Activated naive CD4-positive, alpha-beta T cell treated with anti-CD3 and anti-CD28 coated beads, Interleukin-2, amount 50 U/mL, for 72 hours (primary cell): ENCODE measurements at regions not wholly inside any gene's neighbourhood (a gene's known extent, or its start where the extent isn't known, plus 50 kb on each side); places are given as distances from the start of the nearest gene placed in this dataset.

Experiments used
- ATAC-seq, 2 donors: fragments of 150-1000 bp; cut with Tn5 transposase; 2 replicates each; pipeline ENCODE4 v1.10.0; 2021; ENCODE audit warnings: mild to moderate bottlenecking in 2 of 2, moderate library complexity in 2 of 2
- DNase-seq, 2 donors: peaks; one replicate each; pipeline ENCODE4 v3.0.0; 2021 to 2022; ENCODE audit warnings: low spot score in 2 of 2
- H3K27ac Mint-ChIP-seq, 2 donors: one replicate each; pipeline ENCODE4 v1.8.0; 2022; ENCODE audit warnings: mild to moderate bottlenecking in 2 of 2, mixed read lengths in 2 of 2
- H3K36me3 Mint-ChIP-seq, 2 donors: one replicate each; pipeline ENCODE4 v1.8.0; 2022; ENCODE audit warnings: mixed read lengths in 2 of 2
- H3K9me3 Mint-ChIP-seq, 2 donors: one replicate each; pipeline ENCODE4 v1.8.0; 2022; ENCODE audit warnings: mixed read lengths in 2 of 2

DNA sequence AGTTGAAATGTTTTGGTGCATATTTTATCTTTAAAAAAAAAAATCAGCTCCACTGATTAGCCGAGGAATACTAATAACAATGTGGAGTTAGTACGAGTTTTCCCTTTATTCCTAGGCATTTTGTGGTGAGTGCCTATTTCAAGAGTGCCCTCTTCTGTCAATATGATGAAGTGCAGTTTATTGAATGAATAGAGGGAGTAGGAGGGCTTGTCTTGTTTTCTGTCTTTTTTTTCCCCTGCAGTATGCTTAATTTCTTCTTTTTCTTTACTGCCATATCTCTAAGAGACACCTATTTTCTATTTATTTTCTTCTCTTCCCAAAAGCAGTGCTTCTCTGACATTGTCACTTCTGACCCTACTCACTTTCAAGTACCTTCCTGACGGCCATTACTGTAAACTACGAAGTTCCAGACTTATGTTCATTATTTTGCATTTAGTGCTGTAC lies 169.6 kb upstream of the PITX1 start:
- H3K27ac Mint-ChIP-seq, result no peak overlapping the region
- ATAC-seq (no peak), DNase-seq (no peak)
- H3K9me3 Mint-ChIP-seq, result peaks cover 11 to 13% of the 10 kb centered on the region in 2 donors
- H3K36me3 Mint-ChIP-seq, result peaks cover 15 to 20% of the 10 kb centered on the region in 2 donors

DNA sequence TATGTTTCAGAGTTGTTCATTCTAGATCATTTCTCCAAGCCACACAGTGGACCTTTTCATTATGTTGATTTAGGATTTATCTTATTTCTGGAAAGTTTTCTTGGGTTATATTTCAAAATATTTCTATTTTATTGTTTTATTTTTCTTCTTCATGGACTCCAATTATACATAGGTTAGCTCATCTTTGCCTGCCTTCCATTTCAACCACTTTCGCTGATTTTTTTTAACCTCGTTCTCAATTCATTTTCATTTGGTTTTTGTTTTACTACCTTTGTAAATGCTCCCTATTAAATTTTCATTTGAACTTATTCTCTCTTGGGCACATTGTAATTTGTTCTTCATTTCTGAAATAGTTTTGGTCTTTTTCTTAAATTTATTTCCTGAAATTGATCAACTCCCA lies 169.0 kb upstream of the PITX1 start:
- peaks cover 11 to 13% of the 10 kb centered on the region in 2 donors for H3K9me3 Mint-ChIP-seq
- no peak for DNase-seq
- peaks cover 15 to 20% of the 10 kb centered on the region in 2 donors for H3K36me3 Mint-ChIP-seq

DNA sequence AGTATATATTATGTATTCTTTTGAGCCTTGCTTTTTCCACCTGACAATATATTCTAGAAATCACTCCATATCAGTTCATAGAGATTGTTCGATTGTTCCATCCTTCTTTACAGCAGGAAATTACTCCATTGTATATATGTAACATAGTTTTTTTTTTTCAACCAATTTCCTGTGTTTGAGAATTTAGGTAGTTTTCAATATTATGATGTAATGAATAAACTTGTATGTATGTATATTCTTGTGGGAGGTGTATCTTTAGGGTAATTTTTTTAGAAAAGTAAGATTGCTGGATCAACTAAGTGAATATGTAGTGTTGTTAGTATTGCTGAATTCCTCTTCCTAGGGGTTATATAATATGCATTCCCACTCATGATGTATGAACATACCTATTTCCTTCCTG lies 165.9 kb upstream of the PITX1 start:
- Mint-ChIP-seq H3K9me3 (peaks cover 11 to 13% of the 10 kb centered on the region in 2 donors), H3K36me3 (peaks cover 15 to 20% of the 10 kb centered on the region in 2 donors), H3K27ac (no peak overlapping the region)
- DNase-seq, result no peak
- no peak for ATAC-seq

More for the DNA sequence above, 169.0 kb upstream of the PITX1 start:
- H3K27ac Mint-ChIP-seq, result no peak overlapping the region
- no peak for ATAC-seq

DNA sequence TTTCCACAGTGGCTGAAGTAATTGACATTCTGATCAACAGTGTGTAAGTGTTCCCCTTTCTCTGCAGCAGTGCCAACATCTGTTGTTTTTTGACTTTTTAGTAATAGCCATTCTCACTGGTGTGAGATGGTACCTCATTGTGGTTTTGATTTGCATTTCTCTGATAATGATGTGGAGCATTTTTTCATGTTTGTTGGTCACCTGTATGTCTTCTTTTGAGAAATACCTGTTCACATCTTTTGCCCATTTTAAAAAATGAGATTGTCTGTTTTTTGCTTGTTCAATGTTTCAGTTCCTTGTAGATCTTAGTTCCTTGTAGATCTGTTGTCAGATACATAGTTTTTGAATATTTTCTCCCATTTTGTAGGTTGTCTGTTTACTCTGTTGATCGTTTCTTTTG lies 162.5 kb upstream of the PITX1 start:
- ATAC-seq, result no peak
- Mint-ChIP-seq H3K36me3 (no peaks in the 10 kb centered on the region), H3K9me3 (no peaks in the 10 kb centered on the region), H3K27ac (no peak overlapping the region)
- no peak for DNase-seq

DNA sequence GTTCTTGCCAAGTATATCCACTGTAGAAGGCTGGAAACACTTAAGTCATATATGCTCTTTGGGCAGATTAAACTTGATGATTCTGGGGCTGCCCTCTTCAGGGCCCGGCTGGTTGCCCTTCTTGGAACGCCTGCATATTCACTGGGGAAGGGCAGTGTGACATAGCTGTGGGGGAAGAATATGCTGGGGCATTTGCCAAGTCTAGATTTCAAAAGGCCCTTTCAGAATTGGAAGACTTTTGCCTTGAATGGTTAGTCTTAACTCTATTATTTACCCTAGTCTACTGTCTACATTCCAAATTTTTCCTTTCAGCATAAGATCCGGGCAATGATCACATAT lies 161.2 kb upstream of the PITX1 start:
- Mint-ChIP-seq H3K27ac (no peak overlapping the region), H3K9me3 (no peaks in the 10 kb centered on the region), H3K36me3 (no peaks in the 10 kb centered on the region)
- no peak for DNase-seq
- no peak for ATAC-seq

DNA sequence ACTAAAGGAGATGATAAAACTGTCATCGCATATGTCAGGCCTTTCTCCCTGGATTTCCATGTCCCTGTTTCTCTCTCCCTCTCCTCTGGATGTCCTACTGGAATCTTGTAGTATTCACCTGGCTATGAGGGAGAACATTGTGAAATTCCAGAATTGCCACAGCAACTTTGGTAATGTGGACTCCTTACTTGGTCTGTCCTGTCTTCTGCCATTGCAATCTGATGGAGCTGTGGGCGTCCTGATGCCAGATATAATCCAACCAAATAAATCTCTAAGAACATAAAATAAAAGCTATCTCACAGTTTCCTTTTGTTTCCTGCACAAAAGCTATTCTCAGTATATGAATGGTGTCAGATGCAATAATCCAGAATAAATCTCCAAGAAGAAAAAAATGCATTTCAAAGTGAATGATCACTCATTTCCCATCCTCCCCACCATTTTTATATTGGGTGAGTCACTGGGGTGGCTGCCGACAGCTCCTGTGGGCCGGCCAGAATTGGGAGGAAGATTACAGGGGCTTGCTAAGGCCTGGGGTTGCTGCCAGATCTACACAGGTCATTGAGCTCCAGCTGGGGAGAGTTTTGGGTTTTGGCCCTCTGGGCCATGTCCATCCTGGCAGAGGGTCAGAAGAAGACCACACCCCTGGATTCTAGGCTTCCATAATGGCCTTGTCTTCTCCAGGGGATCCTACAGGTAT lies 160.7 kb upstream of the PITX1 start:
- H3K27ac Mint-ChIP-seq, result no peak overlapping the region
- no peak for DNase-seq
- no peak for ATAC-seq
- H3K36me3 Mint-ChIP-seq, result no peaks in the 10 kb centered on the region
- H3K9me3 Mint-ChIP-seq, result no peaks in the 10 kb centered on the region

DNA sequence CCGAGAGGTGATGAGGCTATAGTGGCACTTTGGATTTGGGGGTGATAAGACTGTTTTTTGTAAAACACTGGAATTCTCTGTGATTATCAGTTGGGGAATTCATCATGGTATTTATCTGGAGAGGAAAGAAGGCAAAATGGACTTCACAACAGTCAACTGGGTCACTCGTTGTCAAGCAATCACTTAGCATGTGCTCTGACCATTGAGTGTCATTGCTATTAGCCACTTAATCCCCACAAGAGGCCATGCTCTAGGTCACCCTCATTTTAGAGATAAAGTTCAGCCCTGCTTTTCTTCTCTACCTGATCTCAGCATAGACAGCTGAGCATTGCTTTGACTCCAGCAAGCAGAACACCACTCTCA lies 160.1 kb upstream of the PITX1 start:
- no peaks in the 10 kb centered on the region for H3K36me3 Mint-ChIP-seq
- ATAC-seq (no peak), DNase-seq (no peak)
- no peaks in the 10 kb centered on the region for H3K9me3 Mint-ChIP-seq
- H3K27ac Mint-ChIP-seq, result no peak overlapping the region

DNA sequence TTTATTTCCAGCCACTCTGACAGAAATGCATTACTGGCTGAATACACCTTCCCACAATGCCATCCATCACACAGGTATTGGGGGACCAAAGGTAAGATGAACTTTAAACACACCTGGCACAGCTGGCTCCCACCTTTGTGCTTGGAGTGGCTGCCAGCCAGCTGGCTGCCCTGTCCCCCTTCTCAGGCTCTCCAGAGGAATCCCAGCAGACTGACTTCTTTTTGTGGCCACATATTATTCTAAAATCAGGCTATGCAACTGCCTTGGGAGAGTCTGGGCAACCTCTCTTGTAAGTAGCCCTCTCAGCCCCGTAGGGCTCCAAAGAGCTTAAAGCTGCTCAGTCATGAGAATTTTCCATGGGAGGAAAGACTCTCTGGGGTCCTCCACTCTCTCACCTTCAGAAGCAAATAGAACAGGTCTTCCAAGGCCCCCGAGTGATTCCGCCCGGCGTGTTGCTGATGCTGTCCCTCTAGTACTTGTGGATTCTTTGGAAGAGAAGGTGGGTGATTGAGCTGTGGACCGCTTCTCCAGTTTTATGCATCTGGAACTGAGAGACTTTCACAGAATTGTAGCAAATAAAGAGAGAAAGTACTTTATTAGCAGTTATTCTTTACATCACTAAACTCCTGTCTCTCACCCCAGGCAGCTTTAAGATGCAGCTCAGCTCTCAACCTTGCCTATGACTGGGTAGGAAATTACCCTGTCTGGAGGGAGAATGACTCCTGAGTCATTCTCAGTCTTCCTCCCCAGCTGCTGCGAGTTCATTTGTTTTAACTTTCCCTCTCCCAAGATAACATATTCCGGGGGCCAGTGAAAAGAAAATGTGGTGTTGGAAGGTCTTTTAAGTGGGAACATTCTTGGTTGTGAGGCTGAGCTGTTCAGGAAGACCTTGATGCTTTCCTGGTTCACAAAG lies 159.4 kb upstream of the PITX1 start:
- no peaks in the 10 kb centered on the region for H3K9me3 Mint-ChIP-seq
- DNase-seq (no peak), ATAC-seq (no peak)
- H3K27ac Mint-ChIP-seq, result no peak overlapping the region
- no peaks in the 10 kb centered on the region for H3K36me3 Mint-ChIP-seq

DNA sequence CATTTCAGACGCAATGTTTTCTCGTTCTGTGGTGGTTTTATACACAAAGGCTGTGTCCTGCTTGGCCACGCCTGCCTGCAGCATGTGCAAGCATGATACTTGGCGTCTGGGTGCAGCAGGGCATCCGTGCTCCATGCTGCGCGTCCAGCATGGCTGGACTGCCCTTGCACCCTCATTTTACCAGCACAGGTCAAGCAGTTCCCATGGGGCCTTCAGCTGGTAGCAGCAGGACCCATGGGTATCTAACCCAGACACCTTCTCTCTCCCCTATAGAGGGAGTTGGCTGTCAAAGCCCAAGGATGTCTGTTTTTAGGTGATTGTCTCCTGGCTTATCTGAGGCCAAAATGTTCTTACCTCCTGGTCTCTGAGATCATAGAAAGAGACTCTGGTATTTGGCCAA lies 158.3 kb upstream of the PITX1 start:
- H3K27ac Mint-ChIP-seq, result no peak overlapping the region
- ATAC-seq (no peak), DNase-seq (no peak)
- H3K9me3 Mint-ChIP-seq, result no peaks in the 10 kb centered on the region
- H3K36me3 Mint-ChIP-seq, result no peaks in the 10 kb centered on the region

DNA sequence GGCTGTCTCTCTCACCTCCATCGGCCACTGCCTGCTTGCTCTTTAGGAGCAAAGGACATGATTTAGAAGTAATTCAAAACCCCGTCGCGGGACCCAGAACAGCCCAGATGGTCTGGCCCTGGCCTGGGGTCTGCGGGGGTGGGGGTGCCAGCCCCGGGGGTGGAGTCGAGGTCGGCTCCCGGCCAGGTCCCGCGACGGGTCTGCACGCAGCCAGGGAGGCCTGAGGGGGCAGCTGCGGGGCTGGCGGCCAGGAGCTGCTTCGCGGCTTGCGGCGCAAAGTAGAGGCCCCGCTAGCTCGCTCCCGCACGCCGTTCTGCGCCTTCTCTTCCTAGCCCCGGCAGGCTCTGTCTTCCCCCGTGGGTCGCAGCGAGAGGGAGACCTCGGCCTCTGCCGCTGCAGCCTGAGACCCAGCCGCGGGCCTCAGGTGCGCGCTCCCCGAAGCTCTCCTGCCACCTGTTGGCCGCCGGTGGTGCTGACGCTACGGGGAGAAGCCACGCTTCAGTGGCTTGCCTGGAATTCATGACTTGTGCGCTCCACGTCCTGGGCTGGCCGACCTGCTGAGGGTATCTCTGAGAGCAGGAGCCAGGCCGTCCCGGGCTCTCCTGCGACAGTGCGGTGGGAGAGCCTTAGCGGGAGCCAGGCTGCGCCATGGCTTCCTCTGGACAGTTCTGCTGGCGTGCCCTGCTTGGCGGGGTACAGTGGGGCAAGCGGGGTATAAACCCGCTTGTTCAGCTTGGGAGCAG lies 157.2 kb upstream of the PITX1 start:
- H3K27ac Mint-ChIP-seq, result no peak overlapping the region
- H3K9me3 Mint-ChIP-seq, result no peaks in the 10 kb centered on the region
- DNase-seq, result peak; percentile 74 to 81
- ATAC-seq, result peak; percentile 98
- no peaks in the 10 kb centered on the region for H3K36me3 Mint-ChIP-seq

DNA sequence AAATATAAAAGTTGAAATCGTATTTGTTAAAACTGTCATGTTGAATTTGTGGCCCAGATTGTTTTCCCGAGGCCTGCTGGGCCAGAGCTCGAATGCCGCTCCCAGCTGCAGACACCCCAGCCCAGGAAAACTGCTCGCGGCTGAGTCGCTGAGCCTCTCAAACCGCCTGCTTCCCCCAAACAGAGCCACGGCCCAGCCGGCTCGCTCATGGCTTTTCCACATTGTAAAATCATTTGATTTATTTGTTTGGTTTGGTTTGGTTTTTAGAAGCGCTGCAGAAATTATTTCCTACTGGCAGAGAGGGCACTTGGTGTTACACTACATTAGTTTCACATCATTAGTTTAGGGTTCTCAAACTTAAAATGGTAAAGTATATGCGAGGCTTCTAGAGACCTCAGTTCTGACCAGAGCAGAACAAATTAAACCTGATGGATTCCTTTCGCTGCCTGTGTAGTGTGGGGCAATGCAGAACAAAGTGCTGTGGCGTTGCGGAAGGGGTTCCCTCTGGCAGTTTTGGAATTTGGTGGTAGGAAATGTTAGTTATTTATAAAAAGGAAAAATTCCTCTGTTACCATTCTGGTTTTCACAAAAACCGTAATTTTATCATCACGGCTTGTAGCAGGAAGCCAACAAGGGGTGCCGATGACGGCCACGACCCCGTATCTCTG lies 156.5 kb upstream of the PITX1 start:
- no peaks in the 10 kb centered on the region for H3K9me3 Mint-ChIP-seq
- DNase-seq (no peak), ATAC-seq (no peak)
- H3K27ac Mint-ChIP-seq, result no peak overlapping the region
- H3K36me3 Mint-ChIP-seq, result no peaks in the 10 kb centered on the region

DNA sequence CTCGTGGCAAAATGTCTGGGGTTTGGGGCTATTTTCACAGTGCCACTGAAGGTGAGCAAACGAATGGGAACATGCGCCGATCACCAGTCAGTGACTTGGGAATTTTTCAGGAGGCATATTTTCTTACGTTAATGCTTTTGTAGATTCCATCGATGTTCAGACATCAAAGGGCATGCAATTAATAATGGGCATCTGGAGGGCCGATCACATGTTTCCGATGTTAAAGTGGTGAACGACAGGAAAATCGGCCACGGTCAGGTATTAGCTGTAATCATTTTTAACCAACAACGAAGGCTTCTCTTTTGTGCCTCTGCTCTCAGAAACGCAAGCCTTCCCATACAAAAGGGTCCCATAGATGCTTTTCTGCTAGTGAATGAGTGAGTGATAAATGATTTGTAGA lies 155.0 kb upstream of the PITX1 start:
- H3K36me3 Mint-ChIP-seq, result no peaks in the 10 kb centered on the region
- DNase-seq, result no peak
- H3K27ac Mint-ChIP-seq, result no peak overlapping the region
- H3K9me3 Mint-ChIP-seq, result no peaks in the 10 kb centered on the region
- ATAC-seq, result no peak

DNA sequence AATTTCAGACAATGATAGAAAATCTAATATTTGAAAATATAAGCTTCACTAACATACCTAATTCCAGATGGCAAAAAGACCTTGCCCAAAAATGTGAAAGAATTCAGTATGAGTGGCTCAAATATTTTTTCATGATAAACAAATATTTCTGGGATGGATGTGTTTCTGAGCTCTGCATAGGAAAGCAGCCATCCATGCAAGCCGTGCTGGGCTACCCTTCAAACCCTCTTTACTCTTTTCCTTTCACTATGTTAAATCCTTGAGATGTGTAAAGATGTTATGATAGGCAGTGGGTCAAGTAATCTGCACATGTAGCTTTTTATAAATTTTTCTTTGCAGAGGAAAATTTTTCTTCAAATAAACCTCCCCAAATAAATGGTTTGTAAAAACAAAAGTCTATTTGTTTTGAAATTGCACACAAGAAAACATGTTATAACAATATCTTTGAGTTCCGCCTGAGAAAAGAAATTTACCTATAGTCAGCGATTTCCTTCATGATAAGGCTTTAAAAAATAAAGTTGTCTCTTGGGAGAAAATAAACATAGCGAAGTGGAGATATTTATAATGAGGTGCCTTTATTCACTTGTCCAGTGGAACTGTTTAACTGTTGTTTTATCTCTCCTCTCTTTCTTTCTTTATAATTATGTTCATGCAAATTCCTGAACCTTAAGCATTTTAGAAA lies 154.3 kb upstream of the PITX1 start:
- Mint-ChIP-seq H3K9me3 (no peaks in the 10 kb centered on the region), H3K36me3 (no peaks in the 10 kb centered on the region), H3K27ac (no peak overlapping the region)
- ATAC-seq, result no peak
- DNase-seq, result no peak

DNA sequence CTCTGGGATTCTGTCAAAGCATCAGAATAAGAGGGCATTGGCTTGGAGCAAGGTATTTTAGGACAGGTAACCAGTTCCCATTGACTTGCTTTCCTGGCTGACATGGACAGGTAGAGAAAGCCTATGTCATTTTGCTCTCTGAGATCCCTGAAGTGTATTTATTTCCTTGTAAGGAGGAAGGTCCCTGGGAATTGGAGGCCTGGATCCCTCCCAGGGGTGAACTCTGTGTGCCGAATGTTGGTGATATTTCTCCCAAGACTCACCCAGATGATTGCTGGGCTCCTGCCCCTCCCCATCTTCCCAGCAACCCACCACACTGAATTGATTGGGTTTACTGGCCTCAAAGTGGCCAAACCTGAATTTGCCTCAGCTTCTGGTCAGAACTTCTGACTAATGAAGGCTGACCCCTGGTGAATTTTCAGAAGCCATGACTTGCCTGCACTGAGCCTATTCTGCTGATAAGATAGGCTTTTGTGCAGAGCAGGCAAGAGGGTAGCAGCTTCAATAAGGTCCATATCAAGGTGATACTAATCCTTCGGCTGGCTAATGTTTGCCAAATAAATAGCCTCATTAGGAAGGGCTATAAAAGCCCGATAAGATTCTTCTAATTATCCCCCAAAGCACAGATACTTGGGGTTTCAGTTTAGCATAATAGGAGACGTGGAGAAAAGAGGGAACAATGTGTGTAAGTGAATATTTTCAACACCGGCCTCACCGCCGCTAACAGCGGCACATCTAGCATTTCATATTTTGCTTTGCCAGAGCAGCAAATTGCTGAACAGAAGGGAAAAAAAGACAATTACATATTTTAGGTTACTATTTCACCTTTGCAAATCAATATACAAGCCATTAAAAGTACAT lies 152.9 kb upstream of the PITX1 start:
- DNase-seq, result no peak
- Mint-ChIP-seq H3K9me3 (no peaks in the 10 kb centered on the region), H3K27ac (no peak overlapping the region), H3K36me3 (no peaks in the 10 kb centered on the region)
- ATAC-seq, result no peak

DNA sequence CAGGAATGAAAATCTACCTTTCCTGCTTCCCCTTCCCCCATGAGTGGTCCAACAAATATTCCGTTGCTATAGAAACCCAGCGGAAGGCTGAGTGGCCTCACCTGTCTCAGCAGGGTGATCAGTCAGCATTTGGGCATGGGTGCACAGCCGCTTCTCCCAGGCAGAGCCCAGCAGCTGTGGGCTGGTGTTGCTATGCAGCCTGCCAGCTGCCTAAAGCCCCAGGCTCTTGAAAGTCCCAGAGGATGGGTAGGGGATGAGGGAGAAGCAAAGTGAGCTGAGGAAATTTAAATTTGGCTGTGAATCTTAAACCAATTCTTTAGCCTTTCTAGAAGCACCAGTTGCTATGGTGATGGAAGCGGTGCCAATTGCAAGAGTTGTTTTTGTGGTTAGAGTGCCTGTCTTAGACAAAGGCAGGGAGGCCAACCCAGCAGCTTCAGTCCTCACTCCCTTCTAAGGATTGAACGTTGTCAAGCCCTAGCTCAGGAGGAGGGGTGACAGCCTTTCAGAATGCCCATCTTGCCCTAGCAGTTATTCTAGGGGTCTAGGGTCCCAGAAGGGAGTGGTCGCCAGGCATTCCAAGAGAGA lies 151.5 kb upstream of the PITX1 start:
- no peak overlapping the region for H3K27ac Mint-ChIP-seq
- H3K9me3 Mint-ChIP-seq, result no peaks in the 10 kb centered on the region
- no peak for ATAC-seq

More for the DNA sequence above, 151.5 kb upstream of the PITX1 start:
- H3K36me3 Mint-ChIP-seq, result no peaks in the 10 kb centered on the region
- no peak for DNase-seq
